Calu3 (cell line): ENCODE measurements at regions not wholly inside any gene's neighbourhood (a gene's known extent, or its start where the extent isn't known, plus 50 kb on each side); places are given as distances from the start of the nearest gene placed in this dataset.

ENCODE experiments used
- BruUV-seq: library from RNA; stranded (reverse); fragments of 400-500 nt; replicated peaks from 2 replicates; lab custom pipeline; 2021; lab: Mats Ljungman, UMichigan
- CTCF ChIA-PET: fragments of 300-600 bp; sonication (Branson Sonifier 250); formaldehyde crosslinking; loops from one replicate; lab custom pipeline; 2022; ENCODE audit warnings: antibody characterized with exemption; lab: Charles Lee
- DNase-seq: peaks from one replicate; pipeline ENCODE4 v3.0.0; 2022
- H3K27ac Mint-ChIP-seq: one replicate; pipeline ENCODE4 v1.8.0; 2022; ENCODE audit warnings: mixed read lengths; ENCODE audit not compliant: unreplicated experiment
- H3K27me3 Mint-ChIP-seq: one replicate; pipeline ENCODE4 v1.8.0; 2022; ENCODE audit warnings: mixed read lengths; ENCODE audit not compliant: unreplicated experiment
- H3K36me3 Mint-ChIP-seq: one replicate; pipeline ENCODE4 v1.8.0; 2022; ENCODE audit warnings: mild to moderate bottlenecking, moderate library complexity, mixed read lengths; ENCODE audit not compliant: insufficient read depth, unreplicated experiment
- H3K4me1 Mint-ChIP-seq: one replicate; pipeline ENCODE4 v1.8.0; 2022; ENCODE audit warnings: mild to moderate bottlenecking, low read depth, mixed read lengths; ENCODE audit not compliant: unreplicated experiment
- H3K4me3 Mint-ChIP-seq: one replicate; pipeline ENCODE4 v1.8.0; 2022; ENCODE audit warnings: mild to moderate bottlenecking, low read depth, moderate library complexity, mixed read lengths; ENCODE audit not compliant: unreplicated experiment
- H3K9me3 Mint-ChIP-seq: one replicate; pipeline ENCODE4 v1.8.0; 2022; ENCODE audit warnings: low read depth, mixed read lengths; ENCODE audit not compliant: unreplicated experiment
- CTCF ChIP-seq: fragments of 200-600 bp; IDR thresholded peaks from one replicate; pipeline ENCODE4 v1.8.0; 2022; ENCODE audit warnings: antibody characterized with exemption; ENCODE audit not compliant: unreplicated experiment
- intact Hi-C: fragments of 100-400 bp; cut with micrococcal nuclease; formaldehyde crosslinking; loops from one replicate; pipeline ENCODE4 v1.10.0; 2022; ENCODE audit not compliant: unreplicated experiment

GRCh38 chr7:21304808-21305375 lies 123.0 kb upstream of the SP4 start:
- H3K27me3 Mint-ChIP-seq = no peaks in the 10 kb centered on the region
- peak overlapping the region; percentile 69 for H3K27ac Mint-ChIP-seq
- H3K36me3 Mint-ChIP-seq = no peaks in the 10 kb centered on the region
- TF ChIP-seq CTCF = no peak
- H3K4me1 Mint-ChIP-seq = peaks cover 15% of the 10 kb centered on the region
- intact Hi-C loops = loop anchor here (1.0 to 5.0 kb wide), 4 partner anchors 61 to 262 kb away; no protein-coding TSS in a partner anchor
- CTCF ChIA-PET = interaction anchor here (1.1 to 1.2 kb wide), 2 partner anchors 16 to 123 kb away, joined by 3 to 4 read pairs; partner anchors contain the start of gene SP4
- H3K9me3 Mint-ChIP-seq = peaks cover 10% of the 10 kb centered on the region
- no TSS peak for BruUV-seq
- no peak for DNase-seq
- no peak overlapping the region for H3K4me3 Mint-ChIP-seq

DNA sequence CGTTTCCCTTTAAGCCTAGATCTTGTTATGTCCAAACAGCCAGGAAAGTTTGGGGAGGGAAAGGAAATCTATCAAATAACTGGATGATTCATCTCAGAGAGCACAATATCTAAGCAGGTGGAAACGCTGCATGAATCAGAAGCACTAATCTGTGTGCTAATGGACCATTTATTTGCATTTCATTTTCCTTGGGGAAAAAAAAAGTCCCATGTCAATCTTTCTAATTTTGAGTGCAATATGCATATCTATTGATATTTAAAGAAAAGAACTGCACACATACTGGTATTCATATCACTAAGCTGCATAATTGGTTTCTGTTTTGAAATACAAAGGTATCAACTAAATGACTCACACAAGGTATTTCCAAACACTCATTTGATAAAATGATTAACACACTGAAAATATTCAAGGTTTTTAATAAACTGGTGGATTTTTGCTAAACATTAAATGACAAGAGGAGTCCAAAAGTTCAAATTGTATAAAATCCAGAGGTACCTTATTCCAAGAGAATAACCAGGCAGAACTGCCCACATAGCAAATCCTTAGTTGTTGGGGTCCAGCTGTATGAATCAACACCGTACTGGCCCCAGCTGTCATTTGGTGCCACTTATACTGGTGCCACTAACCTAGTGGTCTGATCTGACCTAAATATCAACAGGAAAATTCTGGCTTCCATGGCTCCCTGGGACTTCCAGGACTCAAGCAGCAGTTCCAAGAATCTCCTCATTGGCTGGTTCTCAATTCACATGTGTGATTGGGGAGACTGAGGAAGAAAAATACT lies 122.2 kb upstream of the SP4 start:
- Mint-ChIP-seq H3K27me3 (no peaks in the 10 kb centered on the region), H3K9me3 (peaks cover 10% of the 10 kb centered on the region), H3K4me3 (no peak overlapping the region), H3K4me1 (peaks cover 15% of the 10 kb centered on the region), H3K36me3 (no peaks in the 10 kb centered on the region), H3K27ac (peak overlapping the region; percentile 69)
- CTCF ChIA-PET = interaction anchor here (0.6 to 1.2 kb wide), 3 partner anchors 17 to 122 kb away, joined by 3 to 4 read pairs (median 4); partner anchors contain the start of gene SP4
- TF ChIP-seq CTCF = no peak
- DNase-seq = no peak
- no TSS peak for BruUV-seq
- intact Hi-C loops = loop anchor here (1.0 to 5.0 kb wide), 3 partner anchors 61 to 262 kb away; no protein-coding TSS in a partner anchor

DNA sequence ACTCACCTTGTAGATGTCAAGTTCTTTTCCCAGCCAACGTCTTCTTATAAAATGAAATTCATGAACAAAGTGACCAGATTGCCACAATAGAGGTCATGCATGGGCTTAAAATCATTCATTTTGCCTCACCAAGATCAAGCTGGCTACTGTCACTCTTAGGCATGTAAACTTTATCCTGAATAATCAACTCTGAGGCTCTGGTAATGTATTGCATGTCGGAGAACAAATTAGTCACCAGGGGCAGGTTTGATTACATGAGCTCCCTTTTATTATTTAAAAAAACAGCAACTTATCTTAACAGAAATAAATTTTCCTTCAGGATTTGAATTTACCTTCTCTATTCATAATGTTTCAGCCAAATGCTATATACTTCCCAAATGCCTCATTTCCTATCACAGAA lies 112.9 kb upstream of the SP4 start:
- Mint-ChIP-seq H3K9me3 (no peaks in the 10 kb centered on the region), H3K36me3 (peaks cover 7% of the 10 kb centered on the region), H3K27me3 (no peaks in the 10 kb centered on the region), H3K27ac (no peak overlapping the region), H3K4me3 (no peak overlapping the region), H3K4me1 (peaks cover 10% of the 10 kb centered on the region)
- no peak for TF ChIP-seq CTCF
- CTCF ChIA-PET = no interaction called here
- intact Hi-C loops = no loop called here
- BruUV-seq = no TSS peak
- no peak for DNase-seq

DNA sequence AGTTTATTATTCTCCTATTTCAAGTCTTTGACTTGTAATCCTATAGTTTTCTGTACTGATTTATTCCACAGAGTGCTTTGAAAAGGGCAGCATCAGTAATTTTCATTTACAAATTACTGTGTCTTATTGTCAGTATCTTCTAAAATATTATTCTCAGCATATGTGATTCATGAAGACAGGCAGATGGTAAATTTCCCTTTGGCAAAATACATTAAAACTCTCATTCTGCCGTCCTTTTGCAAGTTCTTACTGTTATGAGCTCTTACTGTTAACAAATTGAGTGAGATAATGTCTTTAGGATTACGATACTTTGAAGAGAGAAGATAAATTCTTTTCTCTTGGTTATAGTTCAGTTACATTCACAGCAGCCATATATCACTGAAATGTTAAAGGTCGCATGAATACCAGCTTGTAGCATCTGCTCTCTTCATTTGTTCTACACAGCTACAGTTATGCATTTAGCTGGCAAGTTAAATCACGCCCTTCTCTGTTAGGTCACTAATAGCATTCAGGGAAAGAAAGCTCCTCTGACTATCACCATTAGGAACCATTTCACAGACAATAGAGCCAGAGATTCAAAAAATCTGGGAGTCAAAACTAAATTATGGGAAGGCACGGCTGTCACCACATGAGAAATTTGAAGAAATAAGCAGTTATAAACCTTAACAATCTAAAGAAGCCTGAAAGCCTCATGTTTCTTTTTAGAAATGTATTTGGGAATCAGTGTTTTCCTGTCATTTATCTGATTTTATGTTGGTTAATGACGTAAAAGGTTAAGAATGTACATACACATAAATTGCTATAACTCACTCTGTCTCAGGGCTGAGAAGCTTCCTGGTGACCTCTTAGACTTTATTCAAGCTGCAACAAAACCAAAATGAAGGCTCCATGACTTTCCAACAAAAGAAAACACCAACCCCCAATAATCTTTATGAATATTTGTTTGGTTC lies 109.6 kb upstream of the SP4 start:
- Mint-ChIP-seq H3K27ac (no peak overlapping the region), H3K36me3 (peaks cover 7% of the 10 kb centered on the region), H3K9me3 (no peaks in the 10 kb centered on the region), H3K4me3 (no peak overlapping the region), H3K4me1 (peaks cover 10% of the 10 kb centered on the region), H3K27me3 (no peaks in the 10 kb centered on the region)
- TF ChIP-seq CTCF = no peak
- DNase-seq = no peak
- BruUV-seq = no TSS peak
- intact Hi-C loops = no loop called here
- CTCF ChIA-PET = no interaction called here
